ENCODE measurements at regions not wholly inside any gene's neighbourhood (a gene's known extent, or its start where the extent isn't known, plus 50 kb on each side); places are given as distances from the start of the nearest gene placed in this dataset.

DNA sequence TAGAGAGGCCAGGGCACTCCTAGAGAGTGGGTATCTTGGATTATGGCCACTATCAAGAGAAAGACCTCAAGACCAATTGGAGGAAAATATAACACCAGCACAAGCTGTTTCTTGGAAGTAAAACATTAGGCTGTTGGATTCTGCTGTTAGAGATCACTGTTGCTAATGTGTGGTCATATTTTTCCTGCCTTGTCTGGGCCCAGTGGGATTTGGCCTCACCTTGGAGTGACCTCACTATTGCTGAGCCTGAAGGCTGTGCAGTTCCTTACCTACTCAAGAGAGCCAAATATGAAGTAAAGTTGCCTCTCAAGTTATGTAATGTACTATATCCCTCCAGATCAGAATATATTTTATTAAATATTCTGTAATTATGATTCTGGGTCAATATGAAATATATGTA is 355.4 kb upstream of the CTSO start:
- TF ChIP-seq, protein P1, sequence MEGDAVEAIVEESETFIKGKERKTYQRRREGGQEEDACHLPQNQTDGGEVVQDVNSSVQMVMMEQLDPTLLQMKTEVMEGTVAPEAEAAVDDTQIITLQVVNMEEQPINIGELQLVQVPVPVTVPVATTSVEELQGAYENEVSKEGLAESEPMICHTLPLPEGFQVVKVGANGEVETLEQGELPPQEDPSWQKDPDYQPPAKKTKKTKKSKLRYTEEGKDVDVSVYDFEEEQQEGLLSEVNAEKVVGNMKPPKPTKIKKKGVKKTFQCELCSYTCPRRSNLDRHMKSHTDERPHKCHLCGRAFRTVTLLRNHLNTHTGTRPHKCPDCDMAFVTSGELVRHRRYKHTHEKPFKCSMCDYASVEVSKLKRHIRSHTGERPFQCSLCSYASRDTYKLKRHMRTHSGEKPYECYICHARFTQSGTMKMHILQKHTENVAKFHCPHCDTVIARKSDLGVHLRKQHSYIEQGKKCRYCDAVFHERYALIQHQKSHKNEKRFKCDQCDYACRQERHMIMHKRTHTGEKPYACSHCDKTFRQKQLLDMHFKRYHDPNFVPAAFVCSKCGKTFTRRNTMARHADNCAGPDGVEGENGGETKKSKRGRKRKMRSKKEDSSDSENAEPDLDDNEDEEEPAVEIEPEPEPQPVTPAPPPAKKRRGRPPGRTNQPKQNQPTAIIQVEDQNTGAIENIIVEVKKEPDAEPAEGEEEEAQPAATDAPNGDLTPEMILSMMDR (conservative IDR thresholded peaks at IDR 0.05; ENCODE audit: low read length) = no peak
- no peak for TF ChIP-seq EZH2phosphoT487 (IDR thresholded peaks at IDR 0.05; ENCODE audit: borderline replicate concordance, low read depth, low read length)

Data from OCI-LY7 (cell line).